HepG2 (cell line): ENCODE measurements at regions not wholly inside any gene's neighbourhood (a gene's known extent, or its start where the extent isn't known, plus 50 kb on each side); places are given as distances from the start of the nearest gene placed in this dataset.

Experiments used
- ATF4 ChIP-seq, 2 experiments: fragments of 450-650 bp in 1 of 2; sonication (generic) in 1 of 2; formaldehyde crosslinking; IDR thresholded peaks; 2 replicates each; pipeline versions ENCODE4 v1.5.0 to v1.8.0; 2020 to 2022; ENCODE audit warnings: mild to moderate bottlenecking in 1 of 2, missing genetic modification reagents in 1 of 2
- CBX2 ChIP-seq, 2 experiments: fragments of 200-600 bp in 1 of 2; sonication (generic); formaldehyde crosslinking in 1 of 2; IDR thresholded peaks; 2 replicates each; pipeline versions ENCODE4 v1.7.0 to v1.8.1; 2018 to 2022; ENCODE audit warnings: low read depth in 2 of 2, low read length in 1 of 2, mild to moderate bottlenecking in 1 of 2, missing genetic modification reagents in 1 of 2
- ELF3 ChIP-seq: IDR thresholded peaks from 2 replicates; pipeline ENCODE4 v1.6.1; 2016; ENCODE audit warnings: missing genetic modification reagents, missing compliant biosample characterization
- JUND ChIP-seq: sonication (generic); formaldehyde crosslinking; IDR thresholded peaks from 2 replicates; pipeline ENCODE4 v1.8.0; 2022; ENCODE audit warnings: mild to moderate bottlenecking, missing genetic modification reagents
- MLX ChIP-seq: IDR thresholded peaks from 2 replicates; pipeline ENCODE4 v1.6.1; 2016
- XRCC5 ChIP-seq: fragments of 200-400 bp; formaldehyde crosslinking; optimal IDR thresholded peaks from 2 replicates; pipeline ENCODE3; 2017; ENCODE audit warnings: mild to moderate bottlenecking, low read length
- ZNF18 ChIP-seq: sonication (generic); formaldehyde crosslinking; IDR thresholded peaks from 2 replicates; pipeline ENCODE4 v1.8.0; 2022; ENCODE audit warnings: mild to moderate bottlenecking, missing genetic modification reagents; ENCODE audit not compliant: insufficient replicate concordance
- ZNF563 ChIP-seq: sonication (generic); formaldehyde crosslinking; IDR thresholded peaks from 2 replicates; pipeline ENCODE4 v1.8.0; 2022; ENCODE audit warnings: mild to moderate bottlenecking, moderate library complexity, missing genetic modification reagents
- ZNF574 ChIP-seq: sonication (generic); formaldehyde crosslinking; IDR thresholded peaks from 2 replicates; pipeline ENCODE4 v1.4.0; 2020; ENCODE audit warnings: missing genetic modification reagents
- ZNF737 ChIP-seq: sonication (generic); formaldehyde crosslinking; IDR thresholded peaks from 2 replicates; pipeline ENCODE4 v1.5.0; 2020; ENCODE audit warnings: missing genetic modification reagents, mild to moderate bottlenecking, borderline replicate concordance

- TF ChIP-seq ZNF18 (CRISPR knock-in tag) = no peak
- no peak for TF ChIP-seq ZNF737 (CRISPR knock-in tag)
- no peak for TF ChIP-seq ELF3 (CRISPR knock-in tag)
- TF ChIP-seq CBX2 (IDR thresholded peaks at IDR 0.05; ENCODE audit: low read depth, low read length) = no peak
- no peak for TF ChIP-seq CBX2 (CRISPR knock-in tag; IDR thresholded peaks at IDR 0.05; ENCODE audit: low read depth)
- TF ChIP-seq ZNF574 (CRISPR knock-in tag) = no peak
- TF ChIP-seq MLX (CRISPR knock-in tag) = no peak
- no peak for TF ChIP-seq ATF4 (CRISPR knock-in tag; IDR thresholded peaks at IDR 0.05)
- TF ChIP-seq ZNF563 = no peak
- no peak for TF ChIP-seq XRCC5
- TF ChIP-seq JUND (CRISPR knock-in tag) = no peak
- TF ChIP-seq, all 625 proteins: peak for 0
These were observed 300.7 kb upstream of the CELF2 start (continued) for GRCh38 chr10:10716972-10717371.
